ENCODE measurements at regions not wholly inside any gene's neighbourhood (a gene's known extent, or its start where the extent isn't known, plus 50 kb on each side); places are given as distances from the start of the nearest gene placed in this dataset.

- TF ChIP-seq, protein P1, sequence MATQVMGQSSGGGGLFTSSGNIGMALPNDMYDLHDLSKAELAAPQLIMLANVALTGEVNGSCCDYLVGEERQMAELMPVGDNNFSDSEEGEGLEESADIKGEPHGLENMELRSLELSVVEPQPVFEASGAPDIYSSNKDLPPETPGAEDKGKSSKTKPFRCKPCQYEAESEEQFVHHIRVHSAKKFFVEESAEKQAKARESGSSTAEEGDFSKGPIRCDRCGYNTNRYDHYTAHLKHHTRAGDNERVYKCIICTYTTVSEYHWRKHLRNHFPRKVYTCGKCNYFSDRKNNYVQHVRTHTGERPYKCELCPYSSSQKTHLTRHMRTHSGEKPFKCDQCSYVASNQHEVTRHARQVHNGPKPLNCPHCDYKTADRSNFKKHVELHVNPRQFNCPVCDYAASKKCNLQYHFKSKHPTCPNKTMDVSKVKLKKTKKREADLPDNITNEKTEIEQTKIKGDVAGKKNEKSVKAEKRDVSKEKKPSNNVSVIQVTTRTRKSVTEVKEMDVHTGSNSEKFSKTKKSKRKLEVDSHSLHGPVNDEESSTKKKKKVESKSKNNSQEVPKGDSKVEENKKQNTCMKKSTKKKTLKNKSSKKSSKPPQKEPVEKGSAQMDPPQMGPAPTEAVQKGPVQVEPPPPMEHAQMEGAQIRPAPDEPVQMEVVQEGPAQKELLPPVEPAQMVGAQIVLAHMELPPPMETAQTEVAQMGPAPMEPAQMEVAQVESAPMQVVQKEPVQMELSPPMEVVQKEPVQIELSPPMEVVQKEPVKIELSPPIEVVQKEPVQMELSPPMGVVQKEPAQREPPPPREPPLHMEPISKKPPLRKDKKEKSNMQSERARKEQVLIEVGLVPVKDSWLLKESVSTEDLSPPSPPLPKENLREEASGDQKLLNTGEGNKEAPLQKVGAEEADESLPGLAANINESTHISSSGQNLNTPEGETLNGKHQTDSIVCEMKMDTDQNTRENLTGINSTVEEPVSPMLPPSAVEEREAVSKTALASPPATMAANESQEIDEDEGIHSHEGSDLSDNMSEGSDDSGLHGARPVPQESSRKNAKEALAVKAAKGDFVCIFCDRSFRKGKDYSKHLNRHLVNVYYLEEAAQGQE (IDR thresholded peaks at IDR 0.05; ENCODE audit: insufficient read depth in 1 of 2, low read depth in 2 of 2, low read length in 2 of 2): no peak
- TF ChIP-seq POLR2AphosphoS5 (IDR thresholded peaks at IDR 0.05; ENCODE audit: low read depth, low read length) (no peak), TAF1 (IDR thresholded peaks at IDR 0.05; ENCODE audit: borderline replicate concordance, insufficient read depth, low read length) (no peak)
Measured at GRCh38 chr10:21456160-21456559, 69.3 kb downstream of the SKIDA1 start.

Data from PFSK-1 (cell line).